ENCODE measurements at regions not wholly inside any gene's neighbourhood (a gene's known extent, or its start where the extent isn't known, plus 50 kb on each side); places are given as distances from the start of the nearest gene placed in this dataset.

- no peak for TF ChIP-seq E2F6 (IDR thresholded peaks at IDR 0.05)
- TF ChIP-seq POU5F1 (IDR thresholded peaks at IDR 0.05; ENCODE audit: low read depth, low read length), result no peak
- no peak for TF ChIP-seq SIRT6 (IDR thresholded peaks at IDR 0.05; ENCODE audit: low read length)
- TF ChIP-seq KDM5A (IDR thresholded peaks at IDR 0.05; ENCODE audit: low read length), result no peak
Measured at GRCh38 chr20:11128220-11128718, 454.5 kb upstream of the JAG1 start (continued).

All from H1 (cell line).